HuH-7.5 (cell line): ENCODE measurements at regions not wholly inside any gene's neighbourhood (a gene's known extent, or its start where the extent isn't known, plus 50 kb on each side); places are given as distances from the start of the nearest gene placed in this dataset.
"Not testable (repeated sequence)": the region's sequence is repeated elsewhere in the genome, so short reads cannot be mapped to it uniquely, and the experiment has no call there.

Experiments
- DNase-seq: peaks from one replicate; pipeline ENCODE4 v3.0.0; 2011; ENCODE audit warnings: low spot score

GRCh38 chr14:55807053-55807880 lies 227.3 kb downstream of the KTN1 start:
- no peak for DNase-seq

GRCh38 chr14:55807881-55808379 lies 227.9 kb downstream of the KTN1 start:
- no peak for DNase-seq

- no peak for DNase-seq
These were observed 233.6 kb downstream of the KTN1 start for GRCh38 chr14:55813630-55814029.

- no peak for DNase-seq
These were observed 234.1 kb downstream of the KTN1 start for GRCh38 chr14:55814064-55814463.

GRCh38 chr14:55814873-55815272 lies 234.9 kb downstream of the KTN1 start:
- no peak for DNase-seq

GRCh38 chr14:55816225-55816624 lies 236.2 kb downstream of the KTN1 start:
- DNase-seq: no peak

GRCh38 chr14:55819610-55820304 lies 239.8 kb downstream of the KTN1 start:
- no peak for DNase-seq

GRCh38 chr14:55822906-55823305 lies 242.9 kb downstream of the KTN1 start:
- no peak for DNase-seq

GRCh38 chr14:55832122-55832911 lies 252.3 kb downstream of the KTN1 start:
- DNase-seq: peak; percentile 25

GRCh38 chr14:55832974-55833373 lies 253.0 kb downstream of the KTN1 start:
- DNase-seq: no peak

- DNase-seq: no peak
These were observed 254.4 kb downstream of the KTN1 start for GRCh38 chr14:55834390-55834789.

- no peak for DNase-seq
These were observed 256.0 kb downstream of the KTN1 start for GRCh38 chr14:55835985-55836384.

- no peak for DNase-seq
These were observed 257.5 kb downstream of the KTN1 start for GRCh38 chr14:55837467-55837866.

- no peak for DNase-seq
These were observed 258.6 kb downstream of the KTN1 start for GRCh38 chr14:55838529-55839052.

GRCh38 chr14:55839301-55839947 lies 259.4 kb downstream of the KTN1 start:
- DNase-seq: not testable (repeated sequence)

GRCh38 chr14:55840821-55841220 lies 260.8 kb downstream of the KTN1 start:
- no peak for DNase-seq

GRCh38 chr14:55841625-55842024 lies 261.6 kb downstream of the KTN1 start:
- no peak for DNase-seq

- DNase-seq: no peak
These were observed 263.9 kb downstream of the KTN1 start for GRCh38 chr14:55843718-55844403.

GRCh38 chr14:55845963-55846825 lies 266.2 kb downstream of the KTN1 start:
- DNase-seq: no peak

GRCh38 chr14:55846826-55847446 lies 266.9 kb downstream of the KTN1 start:
- DNase-seq: no peak
